ENCODE measurements at regions not wholly inside any gene's neighbourhood (a gene's known extent, or its start where the extent isn't known, plus 50 kb on each side); places are given as distances from the start of the nearest gene placed in this dataset.
"Not testable (repeated sequence)": the region's sequence is repeated elsewhere in the genome, so short reads cannot be mapped to it uniquely, and the experiment has no call there.

DNA sequence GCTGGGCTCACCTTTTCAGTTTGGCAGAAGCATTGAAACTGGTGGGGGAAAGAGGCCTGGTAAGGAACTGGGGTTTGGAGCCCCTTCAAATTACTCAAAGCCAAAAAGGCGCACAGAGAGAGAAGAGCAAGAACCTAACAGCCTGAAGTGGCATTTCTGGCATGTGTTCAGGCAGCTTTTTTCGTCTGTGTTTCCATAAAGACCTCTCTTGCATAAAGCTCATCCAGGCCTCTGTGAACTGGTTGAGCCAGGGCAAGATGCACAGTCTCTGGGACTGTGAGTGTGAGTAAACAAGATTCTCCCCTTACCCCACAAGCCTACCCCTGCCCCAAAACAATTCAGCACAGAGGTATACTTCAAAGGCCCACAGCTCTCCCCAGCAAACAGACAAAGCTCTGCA lies 167.8 kb downstream of the QRSL1 start:
- no peak for DNase-seq

- no peak for DNase-seq
These were observed 167.4 kb downstream of the QRSL1 start for GRCh38 chr6:106796781-106797180.

DNA sequence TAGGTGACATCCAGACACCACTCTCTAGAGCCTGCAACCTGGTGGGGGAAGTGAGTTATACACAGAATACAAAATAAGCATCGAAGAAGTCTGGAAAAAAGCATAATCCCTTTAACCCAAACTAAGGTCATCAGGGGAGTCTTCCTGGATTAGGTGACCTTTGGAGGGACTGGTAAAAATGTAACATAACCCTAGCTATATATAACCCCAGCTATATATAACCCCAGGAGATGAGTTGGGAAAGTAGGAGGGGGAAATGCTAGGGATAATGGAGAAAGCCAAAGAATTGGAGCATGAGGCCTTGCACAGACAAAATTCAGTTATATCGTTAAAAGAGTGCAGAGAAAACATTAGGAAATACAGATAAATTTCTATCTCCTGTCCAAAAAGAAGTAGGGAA lies 164.8 kb downstream of the QRSL1 start:
- DNase-seq: no peak

GRCh38 chr6:106792536-106793236 lies 163.3 kb downstream of the QRSL1 start:
- no peak for DNase-seq

DNA sequence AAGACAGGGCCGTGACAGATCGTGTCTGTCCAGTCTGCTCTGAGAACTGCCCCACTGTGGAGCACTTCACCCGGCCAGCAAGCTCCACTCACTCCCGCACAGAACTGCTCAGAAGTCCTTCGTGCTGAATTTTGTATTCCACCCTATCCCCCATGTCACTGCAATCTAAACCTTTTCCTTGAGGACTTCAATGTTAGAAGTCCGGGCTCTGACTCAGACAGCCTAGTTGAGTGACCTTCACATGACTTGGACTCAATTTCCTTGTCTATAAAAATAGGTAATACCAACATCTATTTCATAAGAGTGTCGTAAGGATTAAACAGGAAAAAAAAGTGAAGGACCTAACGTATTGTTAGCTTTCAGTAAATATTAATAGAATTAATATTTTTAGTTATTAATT lies 161.6 kb downstream of the QRSL1 start:
- no peak for DNase-seq

GRCh38 chr6:106790149-106790770 lies 160.9 kb downstream of the QRSL1 start:
- no peak for DNase-seq

DNA sequence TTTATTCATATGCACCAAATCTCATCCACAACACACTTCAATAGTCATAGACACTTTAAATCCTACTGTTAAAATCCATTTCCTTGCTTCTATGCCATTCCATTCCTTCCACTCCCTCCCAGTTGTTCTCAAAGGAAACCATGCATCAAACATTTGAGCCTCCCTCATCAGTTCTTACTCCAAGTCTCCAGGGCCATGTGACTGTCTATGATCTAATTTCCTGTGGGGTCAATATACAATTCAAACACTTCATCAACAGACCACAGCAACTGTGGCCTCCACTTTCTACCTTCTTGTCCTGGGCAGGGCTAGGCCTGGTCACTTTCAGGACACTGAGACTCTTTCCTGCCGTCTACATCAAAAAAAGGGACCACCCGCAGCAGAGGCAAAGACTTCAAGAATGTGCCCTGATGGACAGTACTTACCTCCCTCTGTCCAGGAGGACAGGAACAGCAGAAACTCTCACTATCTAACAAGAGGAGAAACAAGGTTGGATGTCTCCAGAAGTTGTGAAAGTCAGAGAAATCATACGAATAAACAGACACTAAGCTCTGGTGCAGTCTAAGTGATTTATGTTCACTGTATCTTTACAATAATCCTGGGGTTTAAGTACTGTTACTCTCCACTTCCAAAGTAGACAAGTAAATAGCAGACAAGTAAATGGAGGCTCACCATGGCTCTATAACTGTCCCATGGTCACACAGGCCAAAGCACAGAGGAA lies 160.2 kb downstream of the QRSL1 start:
- DNase-seq: no peak

DNA sequence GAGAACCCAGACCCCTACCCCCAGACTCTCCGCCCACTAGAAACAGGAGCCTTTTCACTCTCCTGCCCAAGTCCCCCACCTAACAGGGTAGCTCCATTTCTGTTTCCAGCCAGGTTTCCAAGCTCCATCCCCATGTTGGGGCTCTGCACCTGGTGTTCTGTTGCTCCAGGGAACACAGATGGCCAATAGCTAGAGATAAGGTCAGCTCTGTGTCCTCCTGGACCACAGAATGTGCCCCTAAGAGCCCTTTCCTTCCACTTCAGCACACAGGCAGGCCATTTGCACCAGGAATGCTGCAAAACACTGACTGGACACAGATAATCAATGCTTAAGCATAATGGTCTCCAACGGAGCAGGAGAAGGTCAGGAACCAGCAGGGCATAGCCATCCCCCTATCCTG lies 159.4 kb downstream of the QRSL1 start:
- DNase-seq: no peak

DNA sequence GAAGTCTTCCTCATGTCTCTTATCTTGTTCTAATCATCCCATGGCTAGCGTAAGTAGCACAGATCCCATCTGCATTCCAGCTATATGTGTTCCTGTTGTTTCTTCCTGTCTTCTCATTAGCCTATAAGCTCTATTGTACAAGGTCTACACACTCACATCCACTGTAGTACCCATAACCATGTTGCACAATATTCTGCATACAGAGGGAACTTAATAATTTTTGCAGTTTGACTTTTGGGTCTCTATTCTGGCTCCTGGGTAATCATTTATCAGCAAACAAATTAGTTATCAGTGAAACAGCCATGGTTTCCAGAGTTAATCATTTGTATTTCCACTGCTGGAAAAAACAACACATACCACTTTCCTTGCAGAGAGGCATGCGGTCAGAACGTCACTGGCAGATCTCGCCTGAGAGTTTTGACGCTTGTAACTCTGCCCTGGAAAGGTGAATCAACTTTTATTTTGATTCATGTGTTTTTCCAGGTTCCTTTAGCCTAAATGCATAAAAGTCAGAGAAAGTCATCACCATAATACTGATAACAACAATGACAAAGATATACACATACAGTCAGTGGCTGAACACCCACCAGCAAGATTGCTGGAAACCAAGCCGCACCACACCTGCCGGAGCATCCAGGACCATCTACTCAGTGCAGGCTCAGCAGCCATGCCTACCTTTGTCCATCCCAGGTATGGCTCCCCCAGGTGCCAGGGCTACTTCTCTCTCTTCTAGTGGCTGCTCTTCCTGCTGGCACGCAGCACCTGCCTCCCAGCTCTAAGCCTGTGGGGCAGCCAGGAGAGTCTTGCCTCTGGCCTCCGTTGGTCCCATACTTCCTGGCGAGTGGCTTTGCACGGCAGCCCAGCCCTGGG lies 158.2 kb downstream of the QRSL1 start:
- no peak for DNase-seq

DNA sequence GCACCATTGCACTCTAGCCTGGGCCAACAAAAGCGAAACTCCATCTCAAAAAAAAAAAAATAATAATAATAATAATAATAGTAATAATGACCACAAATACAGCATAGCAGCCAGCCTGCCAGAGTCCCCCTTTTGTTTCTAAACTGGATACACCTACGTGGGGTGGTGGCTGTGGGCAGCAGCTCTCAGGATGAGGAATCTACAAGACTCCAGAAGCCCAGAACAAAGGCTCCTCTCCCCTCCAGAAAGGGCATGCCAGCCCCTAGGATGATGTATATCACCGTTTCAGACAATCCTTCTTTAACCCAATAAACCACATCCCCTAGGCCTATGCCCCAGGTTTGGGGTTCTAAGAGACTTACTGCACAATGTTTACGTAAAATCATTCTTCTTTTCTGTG lies 155.9 kb downstream of the QRSL1 start:
- no peak for DNase-seq

GRCh38 chr6:106783640-106784566 lies 154.5 kb downstream of the QRSL1 start:
- no peak for DNase-seq

DNA sequence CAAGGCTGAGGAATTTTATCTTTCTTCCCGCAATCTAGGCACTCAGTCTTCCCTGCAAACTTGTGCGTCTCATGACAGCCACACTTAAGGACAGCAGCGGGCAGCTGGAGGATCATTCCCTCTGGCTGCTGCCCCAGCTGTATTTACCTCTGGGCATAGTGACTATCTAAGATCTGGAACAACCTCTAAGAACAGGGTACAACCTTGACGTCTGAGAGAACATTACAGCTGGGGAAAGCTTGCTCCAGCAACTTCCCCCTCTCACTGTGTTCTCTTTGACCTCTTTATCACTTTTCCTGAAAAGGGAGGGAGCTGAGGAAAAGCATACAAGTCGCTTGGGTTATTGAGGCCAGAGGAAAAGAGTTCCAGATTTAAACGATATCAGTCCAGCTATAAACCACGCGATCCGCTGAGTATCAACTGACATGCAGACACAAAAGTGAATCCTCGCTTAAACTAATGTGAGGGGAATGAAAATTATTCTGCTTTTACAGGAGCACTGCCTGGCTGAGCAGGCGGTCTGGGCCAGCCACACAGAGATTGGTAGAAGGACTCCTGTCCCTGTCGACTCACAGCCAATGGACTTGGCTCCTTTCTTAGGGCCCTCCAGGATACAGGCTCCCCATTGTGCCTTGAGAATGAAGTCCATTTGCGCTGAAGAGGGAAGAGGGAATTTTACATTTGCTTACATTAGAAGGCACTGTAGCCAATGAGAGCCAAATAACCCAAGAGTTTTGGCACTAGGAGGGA lies 153.3 kb downstream of the QRSL1 start:
- DNase-seq: no peak

GRCh38 chr6:106779552-106779951 lies 150.2 kb downstream of the QRSL1 start:
- not testable (repeated sequence) for DNase-seq

DNA sequence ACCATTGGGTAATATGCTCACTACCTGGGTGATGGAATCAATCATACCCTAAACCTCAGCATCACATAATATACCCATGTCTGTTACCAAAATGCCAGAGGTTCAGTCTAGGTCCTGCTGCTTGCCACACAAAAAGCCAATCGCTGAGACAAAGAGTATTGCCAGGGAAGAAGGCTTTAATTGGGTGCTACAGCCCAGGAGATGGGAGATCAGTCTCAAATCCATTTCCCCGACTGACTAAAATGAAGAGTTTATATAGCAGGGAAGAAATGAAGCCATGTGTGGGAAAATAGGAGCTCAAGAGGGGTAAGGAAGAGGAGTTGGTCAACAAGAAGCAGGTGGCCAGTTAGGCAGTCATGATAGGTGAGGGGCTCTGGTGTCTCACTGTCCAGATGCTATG lies 149.6 kb downstream of the QRSL1 start:
- no peak for DNase-seq

DNA sequence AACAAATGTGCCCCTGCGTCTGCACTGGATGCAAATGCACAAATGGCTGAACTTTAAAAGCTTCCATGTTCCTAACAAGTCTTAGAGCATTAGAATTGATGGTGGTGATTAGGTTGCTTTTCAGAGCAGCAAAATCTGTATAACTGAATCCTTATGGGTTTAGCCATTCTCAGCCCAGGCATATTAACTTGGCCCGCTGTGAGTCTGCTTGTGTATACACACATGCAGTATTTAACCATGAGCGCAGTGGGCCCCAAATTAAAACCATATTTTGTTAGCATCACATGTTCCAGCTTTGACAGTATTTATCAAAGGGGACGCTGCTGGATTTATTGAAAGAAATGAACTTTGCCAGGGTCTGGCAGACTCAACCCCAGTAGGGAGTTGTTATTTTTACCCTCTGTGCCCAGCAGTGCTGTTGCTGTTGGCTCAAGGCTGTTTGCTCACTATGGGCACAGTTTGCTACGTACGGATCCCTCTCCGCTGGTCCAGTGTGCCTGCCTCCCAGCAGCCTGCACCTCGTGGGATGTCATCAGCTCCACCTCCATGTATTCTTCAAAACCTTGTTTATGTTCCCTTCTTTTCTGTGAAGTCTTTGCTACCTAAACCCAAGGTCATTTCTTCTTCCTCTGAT lies 144.7 kb downstream of the QRSL1 start:
- DNase-seq: no peak

DNA sequence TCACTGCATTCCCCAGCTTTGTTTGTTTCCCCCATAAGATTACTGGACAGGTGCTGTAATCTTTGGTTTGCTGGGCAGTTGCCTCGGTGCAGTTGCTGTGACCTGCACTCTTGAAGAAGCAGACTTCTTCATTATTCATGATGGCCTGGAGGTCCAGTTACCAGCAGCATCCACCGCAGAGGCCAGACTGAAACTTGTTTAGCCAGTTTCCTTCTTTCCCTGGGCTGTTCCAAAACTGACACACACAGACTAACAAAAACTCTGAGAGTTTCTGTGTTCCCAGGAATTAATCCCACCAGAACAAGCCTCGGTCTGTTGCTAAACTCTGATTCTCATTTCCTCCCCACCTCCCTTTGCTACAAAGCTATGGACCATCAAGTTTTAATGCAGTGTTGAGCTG lies 144.1 kb downstream of the QRSL1 start:
- DNase-seq: no peak

- no peak for DNase-seq
These were observed 143.1 kb downstream of the QRSL1 start for GRCh38 chr6:106772270-106773142.

- no peak for DNase-seq
These were observed 142.4 kb downstream of the QRSL1 start for GRCh38 chr6:106771822-106772221.

GRCh38 chr6:106770663-106771062 lies 141.3 kb downstream of the QRSL1 start:
- no peak for DNase-seq

DNA sequence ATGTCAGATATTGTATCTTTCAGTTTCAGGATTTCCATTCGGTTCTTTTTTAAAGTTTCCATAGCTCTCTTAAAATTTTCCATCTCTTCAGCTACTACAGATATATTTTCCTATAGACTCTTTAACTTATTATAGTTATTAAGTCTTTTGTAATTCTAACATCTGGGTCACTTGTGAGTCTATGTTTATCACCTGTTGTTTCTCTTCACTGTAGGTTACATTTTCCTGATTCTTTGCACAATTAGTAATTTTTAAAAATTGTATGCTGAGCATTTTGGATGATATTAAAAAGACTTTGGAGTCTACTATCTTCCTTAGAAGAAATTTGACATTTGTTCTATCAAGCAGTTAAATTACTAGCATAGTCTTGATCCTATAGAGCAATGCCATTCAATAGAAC lies 140.7 kb downstream of the QRSL1 start:
- no peak for DNase-seq
